IMR-90 (cell line): ENCODE measurements at regions not wholly inside any gene's neighbourhood (a gene's known extent, or its start where the extent isn't known, plus 50 kb on each side); places are given as distances from the start of the nearest gene placed in this dataset.

ENCODE experiments used
- ATAC-seq: fragments of 200-7000 bp; cut with Tn5 transposase; 2 replicates; pipeline ENCODE4 v1.9.1; 2020; ENCODE audit warnings: low read depth, mild to moderate bottlenecking, moderate library complexity
- BruUV-seq: library from RNA; stranded (reverse); fragments of 400-500 nt; replicated peaks from 2 replicates; lab custom pipeline; 2021; lab: Mats Ljungman, UMichigan
- CTCF ChIA-PET: fragments of 300-600 bp; formaldehyde crosslinking; extraction: SDS; loops from one replicate; lab custom pipeline; 2021; ENCODE audit warnings: antibody characterized with exemption; lab: Yijun Ruan, JAX
- POLR2A ChIA-PET: fragments of 300-600 bp; sonication (Branson Sonifier 250); formaldehyde crosslinking; loops from one replicate; lab custom pipeline; 2022; ENCODE audit warnings: antibody characterized with exemption; ENCODE audit not compliant: unreplicated experiment; lab: Charles Lee
- DNase-seq: peaks from one replicate; pipeline ENCODE4 v3.0.0; 2013
- H2AFZ ChIP-seq: replicated peaks from 2 replicates; pipeline ENCODE3; 2013; ENCODE audit warnings: low read length, mild to moderate bottlenecking; ENCODE audit not compliant: poor library complexity
- H2AK5ac ChIP-seq: 2 replicates; pipeline ENCODE4 v1.6.1; 2013; ENCODE audit warnings: low read depth, low read length, inconsistent platforms
- H2AK9ac ChIP-seq: replicated peaks from 2 replicates; pipeline ENCODE3; 2013; ENCODE audit warnings: mild to moderate bottlenecking, low read depth, low read length, moderate library complexity; ENCODE audit not compliant: poor library complexity
- H2BK120ac ChIP-seq: 2 replicates; pipeline ENCODE4 v1.6.1; 2013; ENCODE audit warnings: low read depth, low read length, inconsistent platforms
- H2BK15ac ChIP-seq: 3 replicates; pipeline ENCODE4 v1.6.1; 2013; ENCODE audit warnings: low read depth, low read length, inconsistent platforms
- H2BK20ac ChIP-seq: 2 replicates; pipeline ENCODE4 v1.6.1; 2013; ENCODE audit warnings: low read depth, mild to moderate bottlenecking, inconsistent platforms, low read length, moderate library complexity
- H2BK5ac ChIP-seq: 2 replicates; pipeline ENCODE4 v1.6.1; 2013; ENCODE audit warnings: mild to moderate bottlenecking, low read depth, low read length, inconsistent platforms; ENCODE audit not compliant: poor library complexity, severe bottlenecking
- H3K14ac ChIP-seq: replicated peaks from 2 replicates; pipeline ENCODE4 v1.6.1; 2013; ENCODE audit warnings: low read depth, low read length, inconsistent platforms
- H3K18ac ChIP-seq: 2 replicates; pipeline ENCODE4 v1.6.1; 2013; ENCODE audit warnings: low read depth, low read length, control low read depth
- H3K23ac ChIP-seq: 2 replicates; pipeline ENCODE4 v1.6.1; 2013; ENCODE audit warnings: low read depth, low read length, inconsistent platforms
- H3K27ac ChIP-seq: 2 replicates; pipeline ENCODE4 v1.5.1; 2013; ENCODE audit warnings: mild to moderate bottlenecking, control low read depth, low read length; ENCODE audit not compliant: insufficient read depth
- H3K27me3 ChIP-seq: 2 replicates; pipeline ENCODE4 v1.6.1; 2013; ENCODE audit warnings: low read length; ENCODE audit not compliant: control insufficient read depth, insufficient read depth
- H3K36me3 ChIP-seq: 2 replicates; pipeline ENCODE4 v1.6.1; 2013; ENCODE audit warnings: low read length, mixed read lengths; ENCODE audit not compliant: control insufficient read depth, insufficient read depth
- H3K4ac ChIP-seq: 2 replicates; pipeline ENCODE4 v1.6.1; 2013; ENCODE audit warnings: low read depth, low read length, inconsistent platforms
- H3K4me1 ChIP-seq: 2 replicates; pipeline ENCODE4 v1.6.1; 2013; ENCODE audit warnings: low read length, mixed read lengths; ENCODE audit not compliant: control insufficient read depth, insufficient read depth
- H3K4me2 ChIP-seq: 2 replicates; pipeline ENCODE4 v1.6.1; 2013; ENCODE audit warnings: low read depth, mild to moderate bottlenecking, control low read depth, low read length, moderate library complexity
- H3K4me3 ChIP-seq: 2 replicates; pipeline ENCODE4 v1.5.1; 2013; ENCODE audit warnings: low read depth, mild to moderate bottlenecking, control low read depth, low read length, moderate library complexity; ENCODE audit not compliant: insufficient read depth
- H3K56ac ChIP-seq: 2 replicates; pipeline ENCODE4 v1.6.1; 2013; ENCODE audit warnings: low read length, inconsistent platforms; ENCODE audit not compliant: insufficient read depth; ENCODE audit errors: extremely low read depth
- H3K79me1 ChIP-seq, 2 experiments: 2 replicates each; pipeline ENCODE4 v1.6.1; 2013; ENCODE audit warnings: low read length in 2 of 2, inconsistent platforms in 1 of 2, low read depth in 1 of 2
- H3K9ac ChIP-seq: 2 replicates; pipeline ENCODE4 v1.6.1; 2013; ENCODE audit warnings: low read depth, low read length, control low read depth
- H3K9me1 ChIP-seq: 2 replicates; pipeline ENCODE4 v1.6.1; 2013; ENCODE audit warnings: low read length, inconsistent platforms; ENCODE audit not compliant: insufficient read depth
- H3K9me3 ChIP-seq: 2 replicates; pipeline ENCODE4 v1.6.1; 2013; ENCODE audit warnings: low read length; ENCODE audit not compliant: control insufficient read depth, insufficient read depth
- H4K20me1 ChIP-seq: 2 replicates; pipeline ENCODE4 v1.6.1; 2013; ENCODE audit warnings: low read length, inconsistent platforms; ENCODE audit not compliant: insufficient read depth
- H4K5ac ChIP-seq: 2 replicates; pipeline ENCODE4 v1.6.1; 2013; ENCODE audit warnings: mild to moderate bottlenecking, low read depth, low read length, control low read depth
- H4K8ac ChIP-seq, 2 experiments: 2 replicates each; pipeline ENCODE4 v1.6.1; 2013; ENCODE audit warnings: low read depth in 2 of 2, low read length in 2 of 2, control low read depth in 1 of 2, inconsistent platforms in 1 of 2
- H4K91ac ChIP-seq: 2 replicates; pipeline ENCODE4 v1.6.1; 2013; ENCODE audit warnings: low read depth, low read length, inconsistent platforms; ENCODE audit not compliant: insufficient read depth
- BHLHE40 ChIP-seq: fragments of 150-350 bp; IDR thresholded peaks from 2 replicates; pipeline ENCODE4 v1.6.1; 2016; ENCODE audit warnings: mild to moderate bottlenecking, low read depth, low read length
- CEBPB ChIP-seq: IDR thresholded peaks from 2 replicates; pipeline ENCODE4 v1.6.1; 2012; ENCODE audit warnings: low read depth, low read length, improper control_type of control experiment
- CHD1 ChIP-seq: IDR thresholded peaks from 2 replicates; pipeline ENCODE4 v1.6.1; 2012; ENCODE audit warnings: low read depth, low read length, improper control_type of control experiment
- CTCF ChIP-seq: conservative IDR thresholded peaks from 2 replicates; pipeline ENCODE4 v1.5.1; 2012; ENCODE audit warnings: mild to moderate bottlenecking, low read depth, low read length, improper control_type of control experiment
- ELK1 ChIP-seq: fragments of 150-350 bp; IDR thresholded peaks from 2 replicates; pipeline ENCODE4 v1.6.1; 2016; ENCODE audit warnings: low read depth, mild to moderate bottlenecking, low read length, moderate library complexity, borderline replicate concordance
- FOS ChIP-seq: fragments of 150-350 bp; IDR thresholded peaks from 2 replicates; pipeline ENCODE4 v1.6.1; 2016; ENCODE audit warnings: low read depth, low read length
- MAFK ChIP-seq: IDR thresholded peaks from 2 replicates; pipeline ENCODE4 v1.6.1; 2012; ENCODE audit warnings: low read depth, low read length, improper control_type of control experiment
- MAZ ChIP-seq: IDR thresholded peaks from 2 replicates; pipeline ENCODE4 v1.6.1; 2012; ENCODE audit warnings: low read depth, mild to moderate bottlenecking, low read length, improper control_type of control experiment, moderate library complexity, borderline replicate concordance
- MXI1 ChIP-seq: IDR thresholded peaks from 2 replicates; pipeline ENCODE4 v1.6.1; 2012; ENCODE audit warnings: low read depth, mild to moderate bottlenecking, low read length, moderate library complexity, borderline replicate concordance
- NFE2L2 ChIP-seq: fragments of 150-350 bp; IDR thresholded peaks from 2 replicates; pipeline ENCODE4 v1.6.1; 2016; ENCODE audit warnings: low read depth, mild to moderate bottlenecking, low read length
- POLR2A ChIP-seq: IDR thresholded peaks from 2 replicates; pipeline ENCODE4 v1.6.1; 2012; ENCODE audit warnings: mild to moderate bottlenecking, low read depth, low read length
- RAD21 ChIP-seq: IDR thresholded peaks from 2 replicates; pipeline ENCODE4 v1.6.1; 2012; ENCODE audit warnings: low read length, improper control_type of control experiment
- RCOR1 ChIP-seq: IDR thresholded peaks from 2 replicates; pipeline ENCODE4 v1.6.1; 2012; ENCODE audit warnings: mild to moderate bottlenecking, low read length, improper control_type of control experiment; ENCODE audit not compliant: insufficient replicate concordance
- RFX5 ChIP-seq: IDR thresholded peaks from 2 replicates; pipeline ENCODE4 v1.8.0; 2012; ENCODE audit warnings: low read depth, mild to moderate bottlenecking, low read length, moderate library complexity
- SMC3 ChIP-seq: fragments of 150-350 bp; IDR thresholded peaks from 2 replicates; pipeline ENCODE4 v1.6.1; 2016; ENCODE audit warnings: low read depth, mild to moderate bottlenecking, antibody characterized with exemption, low read length, moderate library complexity
- WGBS, 2 experiments: methylation state at CpG; one replicate each; pipeline versions ENCODE4 v1.1.5 to v1.1.7; 2013; ENCODE audit warnings: missing lambda C conversion rate in 2 of 2; ENCODE audit not compliant: insufficient read length in 1 of 2; ENCODE audit errors: extremely low coverage in 2 of 2; 5-methylcytosine and 5-hydroxymethylcytosine counted together
- dilution Hi-C: fragments of 300-500 bp; cut with HindIII; formaldehyde crosslinking; loops from one replicate; pipeline ENCODE4 v1.14.3; 2018; ENCODE audit warnings: low sequenced_read_pairs; ENCODE audit not compliant: unreplicated experiment
- in situ Hi-C: fragments of 300-500 bp; cut with MboI; formaldehyde crosslinking; loops from 3 replicates; pipeline ENCODE4 v1.14.3; 2019; ENCODE audit warnings: low sequenced_read_pairs, inconsistent platforms, mixed read lengths
- intact Hi-C: fragments of 100-400 bp; cut with micrococcal nuclease; formaldehyde crosslinking; loops from 2 replicates; pipeline ENCODE4 v1.10.0; 2022

- no peak overlapping the region for H2BK15ac ChIP-seq
- no peak for DNase-seq
- H3K23ac ChIP-seq: no peak overlapping the region
- no peak overlapping the region for H3K56ac ChIP-seq
- BruUV-seq: no TSS peak
- no peak overlapping the region for H3K4me2 ChIP-seq
- H3K18ac ChIP-seq: no peak overlapping the region
- H2AFZ ChIP-seq: no peak overlapping the region
- H3K14ac ChIP-seq: no peak overlapping the region
- no peak overlapping the region for H4K8ac ChIP-seq
- ChIA-PET POLR2A (no interaction called here), CTCF (no interaction called here)
- no peaks in the 10 kb centered on the region for H3K9me3 ChIP-seq
- no peak overlapping the region for H4K91ac ChIP-seq
- no peak overlapping the region for H3K4ac ChIP-seq
- H2BK5ac ChIP-seq: no peak overlapping the region
- in situ Hi-C loops (no loop called here), dilution Hi-C loops (no loop called here), intact Hi-C loops (no loop called here)
- H3K36me3 ChIP-seq: no peaks in the 10 kb centered on the region
- peaks cover 5% of the 10 kb centered on the region; the same call in 1 of the 2 replicates for H3K9me1 ChIP-seq
- H3K27me3 ChIP-seq: peaks cover 2% of the 10 kb centered on the region; the same call in 1 of the 2 replicates
- no peak overlapping the region for H2BK20ac ChIP-seq
- H4K20me1 ChIP-seq: no peaks in the 10 kb centered on the region
- no peak overlapping the region for H2BK120ac ChIP-seq
- no peaks in the 10 kb centered on the region for H3K79me1 ChIP-seq
- H3K27ac ChIP-seq: no peak overlapping the region
- H2AK9ac ChIP-seq: no peak overlapping the region
- WGBS, 2 experiments: 86% methylated on average over 11 of the region's 17 CpGs; no CpG with 5 or more reads in 1 of the 2 experiments
- H2AK5ac ChIP-seq: no peak overlapping the region
- no peak overlapping the region for H3K9ac ChIP-seq
- no peaks in the 10 kb centered on the region for H3K4me1 ChIP-seq
- no peak overlapping the region for H3K4me3 ChIP-seq
- no peak overlapping the region for H4K5ac ChIP-seq
- no peak for ATAC-seq
- no peak for TF ChIP-seq POLR2A
- TF ChIP-seq BHLHE40: no peak
- no peak for TF ChIP-seq FOS
- TF ChIP-seq CTCF: no peak
- TF ChIP-seq NFE2L2: no peak
- no peak for TF ChIP-seq CHD1
- no peak for TF ChIP-seq MAFK
- no peak for TF ChIP-seq ELK1
- TF ChIP-seq SMC3: no peak
- no peak for TF ChIP-seq RAD21
- no peak for TF ChIP-seq RFX5
- TF ChIP-seq MAZ: no peak
- no peak for TF ChIP-seq RCOR1
- TF ChIP-seq CEBPB: no peak
- no peak for TF ChIP-seq MXI1
Observed at GRCh38 chr15:100787567-100788417, 91.8 kb upstream of the ALDH1A3 start.
